ENCODE measurements at regions not wholly inside any gene's neighbourhood (a gene's known extent, or its start where the extent isn't known, plus 50 kb on each side); places are given as distances from the start of the nearest gene placed in this dataset.

DNA sequence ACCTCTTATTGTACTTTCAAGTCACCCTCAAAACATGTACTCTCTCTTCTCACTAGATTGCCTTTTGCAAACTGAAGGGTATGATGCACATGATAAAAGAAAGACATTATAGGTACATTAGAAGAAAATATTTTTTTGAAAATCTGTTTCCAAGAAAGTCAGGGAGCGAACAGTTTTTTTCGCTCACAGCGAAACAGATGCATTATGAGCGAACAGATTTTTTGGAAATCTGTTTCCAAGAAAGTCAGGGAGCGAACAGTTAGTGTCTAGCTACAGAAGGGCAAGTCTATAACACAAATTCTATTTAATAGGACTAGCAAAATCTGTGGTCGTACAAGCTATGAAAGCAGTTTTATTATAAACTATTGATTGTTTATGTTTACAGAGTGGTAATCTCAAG lies 296.2 kb upstream of the ANO3 start:
- no peak for DNase-seq (ENCODE audit: low read depth in 2 of 2)

DNA sequence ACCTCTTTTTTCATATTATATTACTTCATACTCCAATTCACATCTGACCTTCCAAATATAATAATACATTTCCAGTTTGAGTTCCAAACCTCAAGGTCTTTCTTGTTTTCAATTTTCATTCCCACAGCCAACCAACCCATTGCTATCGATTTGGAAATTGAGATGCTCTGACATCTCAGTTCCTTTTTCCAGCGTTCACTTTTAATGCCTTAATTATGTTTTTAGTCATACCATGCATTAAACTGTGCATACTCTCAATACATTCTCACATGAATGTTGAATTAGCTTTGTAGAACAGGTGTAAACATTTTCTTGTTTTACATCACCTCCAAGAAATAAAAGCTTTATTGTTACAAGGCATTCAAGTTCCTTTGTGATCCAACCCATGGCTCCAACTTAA lies 294.2 kb upstream of the ANO3 start:
- DNase-seq (ENCODE audit: low read depth in 2 of 2): no peak

DNA sequence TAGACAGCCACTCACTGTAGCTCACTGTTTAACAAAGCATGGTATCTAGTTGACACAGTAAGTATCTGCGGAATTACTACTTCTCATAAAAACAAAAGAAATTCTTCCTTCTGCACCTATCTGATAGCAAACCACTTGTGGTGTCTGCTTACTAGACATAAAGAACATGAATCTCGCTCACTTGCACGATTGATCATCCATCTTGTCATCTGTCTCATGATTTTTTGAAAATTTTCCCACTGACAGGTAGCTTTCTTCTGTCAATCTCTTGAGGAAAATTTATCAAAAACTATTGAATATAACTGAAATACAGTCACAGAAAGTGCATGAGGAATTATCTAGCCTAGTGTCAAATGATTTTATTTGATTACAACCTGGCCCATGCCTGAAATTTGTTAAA lies 291.6 kb upstream of the ANO3 start:
- no peak for DNase-seq (ENCODE audit: low read depth in 2 of 2)

DNA sequence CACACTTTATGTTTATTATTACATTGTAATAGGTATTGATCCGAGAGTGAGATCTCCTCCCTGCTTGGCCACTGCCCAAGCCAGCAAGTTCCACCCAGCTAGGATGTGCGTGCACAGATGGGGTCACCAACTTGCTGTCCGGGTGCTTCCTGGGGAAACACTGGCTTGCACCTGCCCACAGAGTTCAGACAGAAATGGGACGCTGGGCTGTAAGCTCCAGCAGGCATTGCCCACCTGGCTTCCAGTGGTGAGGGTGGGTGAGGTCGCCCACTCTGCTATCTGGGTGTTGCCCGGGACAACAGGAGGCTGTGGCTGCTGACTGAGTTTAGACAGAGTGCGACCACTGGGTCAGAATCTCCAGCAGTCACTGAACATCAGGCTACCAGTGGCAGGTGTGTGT lies 289.8 kb upstream of the ANO3 start:
- no peak for DNase-seq (ENCODE audit: low read depth in 2 of 2)

DNA sequence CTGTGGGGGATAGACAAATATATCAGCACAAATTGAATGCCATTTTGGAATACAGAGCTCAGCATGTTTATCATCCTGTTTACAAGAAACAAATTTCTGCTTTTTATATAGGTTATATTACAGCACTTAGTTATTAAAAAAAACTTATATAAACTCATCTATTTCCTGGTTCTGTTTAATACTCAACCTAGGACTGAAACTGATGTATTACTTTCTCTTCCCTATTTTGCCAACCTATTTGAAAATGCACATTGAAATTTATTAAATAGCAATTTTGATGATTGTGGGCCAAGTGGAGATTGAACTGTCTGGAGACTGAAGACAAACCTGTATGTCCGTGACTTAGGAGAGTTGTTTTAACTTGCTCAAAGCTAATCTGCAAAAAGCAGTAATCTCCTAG lies 288.3 kb upstream of the ANO3 start:
- no peak for DNase-seq (ENCODE audit: low read depth in 2 of 2)

DNA sequence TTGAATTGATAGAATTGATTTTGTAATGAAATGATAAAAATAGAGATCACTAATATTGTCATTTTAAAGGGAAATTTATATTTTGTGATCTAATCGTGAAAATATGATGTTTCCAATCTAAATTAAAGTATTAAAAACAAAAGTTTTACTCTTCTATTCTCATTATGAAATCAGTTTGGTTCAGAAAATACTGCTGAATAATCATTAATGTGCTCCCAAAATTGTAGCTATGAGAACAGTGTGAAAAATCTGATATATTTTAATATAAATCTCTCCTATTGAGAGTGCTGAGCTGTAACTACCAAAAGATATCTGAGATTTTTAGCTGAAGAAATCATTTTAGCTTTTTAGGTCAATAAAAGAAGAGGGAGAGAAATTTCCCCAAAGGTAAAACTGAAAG lies 287.5 kb upstream of the ANO3 start:
- no peak for DNase-seq (ENCODE audit: low read depth in 2 of 2)

DNA sequence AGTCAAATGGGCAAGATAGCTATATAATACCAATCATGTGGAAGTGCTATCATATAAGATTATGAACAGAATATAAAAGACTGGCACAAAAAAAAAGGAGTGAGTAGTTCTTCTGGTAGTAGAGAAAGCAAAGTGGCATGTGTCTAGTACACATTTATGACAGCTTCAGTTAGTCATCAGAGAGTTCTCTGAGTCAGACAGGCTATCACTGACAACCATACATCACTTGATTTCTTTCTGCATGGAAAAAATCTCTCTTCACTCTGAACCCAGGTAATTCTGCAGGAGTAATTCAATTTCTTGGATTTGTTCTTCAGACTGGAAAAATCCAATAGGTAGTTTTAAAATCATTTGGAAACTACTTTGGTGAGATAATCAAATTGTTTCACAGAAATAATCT lies 286.8 kb upstream of the ANO3 start:
- no peak for DNase-seq (ENCODE audit: low read depth in 2 of 2)

DNA sequence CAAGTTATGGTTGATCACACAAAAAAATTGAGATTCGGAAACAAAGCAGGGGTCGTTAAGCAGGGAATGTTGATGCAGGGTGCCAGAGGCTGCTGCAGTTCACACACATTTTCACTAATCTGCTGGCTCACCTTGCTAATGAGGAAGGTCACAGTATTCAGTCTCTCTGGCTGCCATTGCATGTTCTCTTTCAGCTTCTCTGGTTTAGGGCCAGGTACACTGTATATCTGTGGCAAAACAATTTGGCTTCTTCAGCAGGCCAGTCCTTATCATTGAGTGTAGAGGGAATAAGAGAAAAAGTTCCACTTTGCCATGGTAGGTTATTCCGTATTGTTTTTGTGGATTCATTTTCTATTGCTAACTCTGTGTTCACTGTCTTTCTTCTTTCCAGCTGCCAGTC lies 283.7 kb upstream of the ANO3 start:
- no peak for DNase-seq (ENCODE audit: low read depth in 2 of 2)

DNA sequence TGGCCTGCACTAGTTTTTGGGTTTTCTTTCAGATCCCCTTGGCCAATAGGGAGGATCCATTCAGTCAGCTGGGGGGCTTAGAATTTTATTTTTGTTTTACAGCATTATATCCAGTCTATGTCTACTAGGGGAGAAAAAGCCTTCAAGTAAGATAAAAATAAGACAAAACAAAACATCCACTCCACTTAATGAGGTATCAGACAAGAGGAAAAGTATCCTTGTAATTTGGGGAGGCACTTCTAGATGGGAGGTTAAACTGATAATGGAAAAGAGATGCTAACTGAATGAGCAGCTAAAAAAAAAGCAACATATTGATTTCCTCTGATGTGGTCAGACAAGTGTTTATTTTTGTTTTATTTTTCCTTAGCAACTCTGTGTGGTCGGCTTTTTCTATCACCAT lies 278.0 kb upstream of the ANO3 start:
- DNase-seq (ENCODE audit: low read depth in 2 of 2): no peak

DNA sequence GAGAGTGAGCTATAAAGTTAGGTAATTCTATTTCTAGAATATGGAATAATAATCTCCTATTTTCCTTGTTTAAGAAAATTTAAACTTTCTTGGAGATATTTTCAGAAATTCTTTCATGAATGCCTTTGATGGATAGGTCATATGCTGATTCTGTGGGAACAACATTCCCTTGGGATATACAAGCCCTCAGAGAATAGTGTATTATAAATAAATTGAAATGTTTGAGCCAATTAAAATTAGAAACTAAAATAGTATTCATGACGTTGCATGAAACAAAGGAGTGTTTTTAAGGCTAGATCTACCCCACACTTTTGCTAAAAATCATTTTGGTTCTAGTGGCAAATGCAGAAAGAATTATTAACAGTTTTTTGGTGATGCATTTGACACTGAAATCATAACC lies 269.3 kb upstream of the ANO3 start:
- no peak for DNase-seq (ENCODE audit: low read depth in 2 of 2)

DNA sequence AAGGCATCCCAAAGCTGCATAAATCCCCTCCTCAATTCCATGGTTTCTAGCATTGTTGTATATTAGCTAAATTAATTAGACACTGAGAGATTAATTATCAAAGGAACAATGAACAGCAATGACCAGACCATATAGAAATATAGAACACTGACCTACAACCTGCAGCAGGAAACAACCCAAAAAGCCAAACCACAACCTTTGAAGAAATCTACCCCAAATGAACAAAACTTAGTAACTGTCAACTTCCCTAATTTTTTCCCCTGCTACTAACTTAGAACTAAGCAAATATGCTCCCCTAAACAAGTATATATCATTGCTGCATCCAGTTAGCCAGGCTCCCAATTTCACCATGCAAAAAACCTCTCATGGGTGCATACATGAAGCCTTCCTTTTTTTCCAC lies 268.0 kb upstream of the ANO3 start:
- DNase-seq (ENCODE audit: low read depth in 2 of 2): no peak

DNA sequence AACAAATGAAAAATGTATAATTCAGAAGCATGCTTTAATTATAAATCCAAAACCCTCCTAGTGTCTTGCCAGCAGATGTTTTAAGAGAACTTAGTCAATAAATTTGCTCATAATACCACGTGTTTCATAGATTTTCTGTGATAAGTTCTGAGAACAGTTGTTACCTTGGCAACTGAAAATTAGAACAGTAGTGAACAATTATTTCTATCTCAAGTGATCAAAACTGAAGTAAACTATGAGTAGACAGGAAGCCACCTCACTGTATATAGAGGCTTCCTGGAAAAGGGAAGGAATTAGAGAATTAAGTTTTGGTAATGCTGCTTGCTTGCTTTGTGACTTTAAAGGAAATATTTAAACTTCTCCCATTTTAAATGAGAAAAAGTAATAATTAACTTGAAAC lies 266.0 kb upstream of the ANO3 start:
- no peak for DNase-seq (ENCODE audit: low read depth in 2 of 2)

DNA sequence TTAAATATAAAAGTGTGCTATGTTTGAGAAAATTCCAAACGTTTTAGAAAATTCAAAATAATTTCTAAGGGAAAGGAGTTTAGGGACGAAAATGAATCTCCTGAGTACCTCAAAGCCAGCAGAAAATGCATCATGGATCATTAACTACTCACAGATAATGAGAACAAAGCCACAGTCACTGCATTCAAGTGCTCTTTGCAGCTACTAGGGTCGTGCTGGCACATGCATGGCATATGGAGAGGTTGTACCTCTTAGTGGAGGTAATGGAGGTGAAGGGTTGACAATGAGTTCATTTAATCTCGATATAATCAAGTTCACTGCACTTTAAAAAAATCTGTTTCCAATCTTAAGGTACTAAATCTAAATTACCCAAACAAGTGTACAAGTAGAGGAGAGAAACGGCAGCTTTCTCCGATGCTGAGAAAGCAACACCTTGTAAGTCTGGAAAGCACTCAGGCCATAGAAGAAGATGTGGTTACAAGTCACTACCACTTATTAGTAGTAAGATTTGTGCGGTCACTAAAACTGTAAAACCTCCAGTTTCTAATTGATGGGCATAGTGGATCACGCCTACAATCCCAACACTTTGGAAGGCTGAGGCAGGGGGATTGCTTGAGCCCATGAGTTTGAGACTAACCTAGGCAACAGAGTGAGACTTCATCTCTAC lies 261.1 kb upstream of the ANO3 start:
- no peak for DNase-seq (ENCODE audit: low read depth in 2 of 2)

DNA sequence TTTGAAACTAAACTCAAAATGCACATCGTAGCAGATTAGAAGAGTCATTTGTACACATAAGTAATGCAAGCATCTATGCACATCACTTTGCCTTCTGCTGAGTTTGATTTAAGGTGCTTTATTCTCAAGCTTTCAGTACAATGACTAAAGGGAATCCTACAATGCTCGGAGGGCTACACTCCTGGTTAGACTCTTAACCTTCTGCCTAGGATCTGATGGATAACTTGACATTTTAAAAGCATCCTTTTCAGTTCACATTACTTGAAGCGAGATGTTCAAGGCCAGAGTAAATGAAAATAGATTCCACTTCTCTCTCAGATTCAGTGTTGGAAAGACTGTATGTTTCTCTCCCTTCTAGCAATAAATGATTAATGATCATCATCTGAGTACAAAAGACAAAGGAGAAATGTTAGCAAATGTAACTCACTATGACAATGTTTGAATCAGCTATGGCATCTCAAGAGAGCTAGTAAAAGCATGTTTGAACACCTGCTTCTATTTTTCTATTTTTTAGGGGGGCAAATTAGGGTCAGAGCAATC lies 259.2 kb upstream of the ANO3 start:
- DNase-seq (ENCODE audit: low read depth in 2 of 2): no peak

DNA sequence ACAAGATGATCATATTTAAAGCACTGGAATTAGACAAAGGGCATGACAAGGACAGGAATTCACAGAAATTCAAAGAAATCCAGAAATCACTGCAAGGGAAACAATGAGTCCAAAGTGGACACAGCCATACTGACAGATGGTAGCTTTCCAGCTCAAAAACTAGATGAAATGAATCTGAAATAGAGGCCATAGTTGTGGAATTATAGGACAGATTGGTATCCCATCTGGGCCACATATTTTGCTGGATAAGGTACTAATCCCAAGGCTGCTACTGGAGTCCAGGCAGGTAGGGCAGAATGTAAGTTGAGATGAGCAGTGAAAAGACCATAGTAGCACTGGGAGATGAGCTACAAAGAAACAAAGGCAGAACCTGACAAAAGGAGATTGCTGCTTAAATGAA lies 258.3 kb upstream of the ANO3 start:
- DNase-seq (ENCODE audit: low read depth in 2 of 2): no peak

DNA sequence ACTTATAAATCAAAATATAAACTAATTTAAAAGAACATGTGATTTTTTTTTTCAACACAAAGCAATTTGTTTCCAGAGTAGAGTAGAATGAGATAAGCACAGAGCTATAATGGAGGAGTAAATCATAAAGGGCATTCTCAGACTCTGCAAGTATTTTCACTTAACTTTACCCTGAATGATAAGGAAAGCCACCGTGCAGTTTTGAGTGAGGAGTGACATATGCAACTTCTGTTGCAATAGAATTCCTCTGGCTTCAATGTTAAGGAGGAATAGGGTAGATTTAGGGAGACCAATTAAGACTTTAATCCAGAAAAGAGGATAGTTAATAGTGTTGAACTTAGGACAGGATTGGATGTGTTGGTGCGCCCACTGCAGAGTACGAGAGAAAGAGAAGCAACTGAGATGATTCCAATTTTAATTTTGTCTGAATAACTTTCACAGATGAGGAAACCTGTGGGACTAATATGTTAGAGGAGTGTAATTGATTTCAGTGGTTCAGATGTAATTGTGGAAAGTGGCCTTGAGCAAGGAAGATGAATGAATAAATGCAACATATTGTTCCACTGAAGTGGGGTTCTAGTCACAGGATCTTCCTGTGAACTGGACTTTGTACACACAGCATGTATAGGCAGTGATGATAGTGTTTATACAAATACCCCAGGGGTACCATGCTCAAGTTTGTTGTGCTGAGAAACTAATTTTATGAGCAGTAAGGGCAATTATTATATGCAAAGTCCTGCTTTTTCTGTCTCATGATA lies 255.5 kb upstream of the ANO3 start:
- no peak for DNase-seq (ENCODE audit: low read depth in 2 of 2)

DNA sequence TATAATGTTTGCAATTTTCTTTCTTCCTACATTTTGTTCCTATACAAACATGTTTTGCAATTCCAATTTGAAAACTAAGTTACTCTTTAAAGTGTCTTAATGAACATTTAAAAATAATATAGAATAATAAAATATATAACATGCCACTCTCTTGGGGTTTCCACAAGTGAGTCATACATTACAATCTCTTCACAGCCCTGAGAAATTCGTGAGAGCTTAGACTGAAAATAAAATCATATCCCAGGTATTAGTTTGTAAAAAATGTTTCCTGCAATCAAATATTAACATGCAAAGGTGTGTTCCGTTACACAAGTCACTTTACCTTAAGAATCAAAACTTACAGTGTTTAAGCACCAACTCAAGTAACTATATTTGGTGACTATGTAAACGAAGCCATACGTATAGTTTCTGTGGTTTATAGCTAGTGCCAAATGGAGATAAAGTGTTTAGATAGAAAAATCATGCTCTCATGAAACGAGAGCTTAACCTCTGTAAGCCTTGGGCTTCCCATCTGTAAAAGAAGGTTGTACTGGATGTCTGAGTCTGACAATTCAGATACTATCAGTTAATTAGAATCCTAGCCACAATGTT lies 253.6 kb upstream of the ANO3 start:
- no peak for DNase-seq (ENCODE audit: low read depth in 2 of 2)

DNA sequence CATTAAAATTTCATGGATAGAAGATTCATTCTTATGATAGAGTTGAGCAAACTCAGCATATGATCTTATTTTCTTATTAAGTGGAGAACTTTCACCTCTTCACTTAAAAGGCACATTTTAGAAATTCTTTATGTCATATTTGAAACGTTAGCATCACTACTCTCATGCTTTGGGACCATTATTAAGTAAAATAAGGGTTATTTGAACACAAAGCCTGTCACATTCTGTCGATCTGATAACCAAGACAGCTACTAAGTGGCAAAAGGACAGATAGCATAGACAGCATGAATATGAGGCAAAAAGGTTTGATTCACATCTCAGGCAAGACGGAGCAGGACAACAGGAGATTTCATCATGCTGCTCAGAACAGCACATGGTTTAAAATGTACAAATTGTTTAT lies 247.6 kb upstream of the ANO3 start:
- DNase-seq (ENCODE audit: low read depth in 2 of 2): no peak

DNA sequence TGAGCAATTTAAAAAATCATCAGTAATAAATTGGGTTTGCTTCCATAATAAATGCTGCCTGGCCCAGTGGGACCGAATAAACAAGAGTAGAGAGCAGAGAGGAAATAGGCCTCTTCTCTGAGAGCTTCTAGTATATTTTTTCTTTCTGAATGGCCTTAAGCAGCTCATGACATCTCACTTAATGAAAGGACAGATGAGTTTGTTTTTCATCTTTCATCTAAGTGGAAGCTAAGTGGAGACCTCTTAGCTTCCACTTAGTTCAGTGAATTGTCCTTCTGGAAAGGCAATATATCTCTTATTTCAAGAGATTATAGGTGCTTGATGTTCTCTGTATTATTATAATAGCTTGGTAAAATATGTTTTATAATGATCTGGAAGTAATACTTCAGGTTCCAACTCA lies 245.9 kb upstream of the ANO3 start:
- no peak for DNase-seq (ENCODE audit: low read depth in 2 of 2)

DNA sequence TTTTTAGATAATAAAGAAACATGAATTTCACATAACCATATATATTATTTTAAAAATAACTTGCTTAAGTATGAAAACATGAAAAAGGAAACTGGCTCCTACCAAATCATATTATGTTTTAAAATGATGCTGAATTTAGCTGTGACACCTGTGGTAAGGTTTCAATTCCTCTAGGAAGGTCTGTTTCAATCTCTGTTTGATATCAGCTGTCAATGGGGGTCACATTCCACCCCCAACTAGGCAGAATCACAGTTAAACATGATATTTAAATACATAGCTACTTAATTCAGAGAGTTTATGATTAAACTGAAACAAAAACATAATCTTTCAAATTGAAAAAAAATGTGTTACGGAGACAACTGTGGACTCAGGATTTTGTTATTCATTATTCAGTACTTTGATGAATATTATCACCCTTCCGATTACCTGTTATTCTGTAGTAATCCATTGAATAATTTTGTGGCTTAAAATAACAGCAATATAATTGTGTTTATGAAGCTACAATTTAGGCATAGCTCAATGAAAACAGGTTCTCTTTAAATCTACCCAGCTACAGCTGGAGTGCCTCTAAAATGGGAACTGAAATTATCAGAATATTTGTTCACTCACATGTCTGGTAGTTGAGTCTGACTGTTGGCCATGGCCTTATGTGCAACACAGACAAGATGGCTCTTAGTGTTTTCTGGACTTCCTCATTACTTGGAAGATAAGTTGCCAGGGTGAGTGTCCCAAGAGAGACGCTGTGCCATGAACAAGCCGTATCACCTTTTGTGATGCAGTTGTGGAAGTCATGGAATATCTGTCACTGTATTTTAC lies 244.6 kb upstream of the ANO3 start:
- DNase-seq (ENCODE audit: low read depth in 2 of 2): no peak

DNA sequence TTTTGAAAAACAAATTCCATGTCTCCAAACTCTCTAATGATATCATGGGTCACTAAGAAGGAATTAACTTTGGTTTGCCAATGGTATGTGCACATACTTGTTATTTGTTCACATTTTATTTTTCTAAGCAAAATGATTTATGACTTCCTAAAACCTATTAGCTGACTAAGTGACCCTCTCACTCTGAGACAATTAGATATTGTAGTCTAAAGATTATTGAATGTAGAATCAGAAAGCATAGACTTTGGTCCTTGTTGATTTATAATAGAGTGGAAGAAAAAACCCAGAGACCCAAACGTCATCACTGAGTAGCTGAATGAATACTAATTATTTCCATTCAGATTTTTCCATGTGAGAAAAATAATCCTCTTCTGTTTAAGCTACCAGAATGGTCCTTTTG lies 243.5 kb upstream of the ANO3 start:
- no peak for DNase-seq (ENCODE audit: low read depth in 2 of 2)

DNA sequence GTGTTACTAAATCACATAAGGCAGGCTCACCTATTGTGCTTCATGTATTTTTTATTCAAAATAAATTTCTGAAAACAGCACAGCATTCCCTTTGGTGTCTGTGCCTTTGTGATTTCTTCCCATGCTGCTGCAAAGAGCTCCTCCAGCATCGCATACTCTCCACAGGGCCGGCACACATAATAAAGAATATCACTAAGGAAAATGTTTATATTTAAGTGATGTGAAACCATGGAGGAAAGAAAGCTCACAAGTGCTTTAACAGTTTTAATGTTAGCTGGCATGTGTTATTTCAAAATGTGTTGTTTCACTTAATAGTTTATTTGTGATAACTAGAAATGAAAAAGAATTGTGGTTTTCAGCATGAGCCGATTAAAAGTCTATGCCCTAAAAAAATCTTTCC lies 241.3 kb upstream of the ANO3 start:
- DNase-seq (ENCODE audit: low read depth in 2 of 2): no peak
